CD8-positive, alpha-beta memory T cell (primary cell): ENCODE measurements at regions not wholly inside any gene's neighbourhood (a gene's known extent, or its start where the extent isn't known, plus 50 kb on each side); places are given as distances from the start of the nearest gene placed in this dataset.

Source experiments
- CTCF ChIA-PET: fragments of 350-600 bp; sonication (Branson Sonifier 250); formaldehyde crosslinking; loops from one replicate; lab custom pipeline; 2021; ENCODE audit warnings: antibody characterized with exemption; lab: Charles Lee
- POLR2A ChIA-PET: fragments of 350-600 bp; sonication (Branson Sonifier 250); formaldehyde crosslinking; loops from one replicate; lab custom pipeline; 2021; ENCODE audit warnings: antibody characterized with exemption; lab: Charles Lee
- DNase-seq, 5 donors: peaks; one replicate each; pipeline versions ENCODE4 v3.0.0 to v3.0.0-alpha.2; 2020 to 2022; ENCODE audit warnings: mixed read lengths in 1 of 5
- H3K27ac ChIP-seq: one replicate; pipeline ENCODE4 v1.7.0; 2013; ENCODE audit warnings: low read depth, mild to moderate bottlenecking, low read length, moderate library complexity
- H3K27me3 ChIP-seq: 2 replicates; pipeline ENCODE4 v1.7.0; 2013; ENCODE audit warnings: low read length, mild to moderate bottlenecking; ENCODE audit not compliant: insufficient read depth, poor library complexity, severe bottlenecking
- H3K36me3 ChIP-seq: 2 replicates; pipeline ENCODE4 v1.7.0; 2013; ENCODE audit warnings: mild to moderate bottlenecking, low read length, moderate library complexity; ENCODE audit not compliant: insufficient read depth
- H3K4me1 ChIP-seq: 2 replicates; pipeline ENCODE4 v1.7.0; 2013; ENCODE audit warnings: mild to moderate bottlenecking, low read length, moderate library complexity; ENCODE audit not compliant: insufficient read depth
- H3K4me3 ChIP-seq: 2 replicates; pipeline ENCODE4 v1.7.0; 2013; ENCODE audit warnings: mild to moderate bottlenecking, low read length
- H3K9me3 ChIP-seq: 2 replicates; pipeline ENCODE4 v1.7.0; 2013; ENCODE audit warnings: mild to moderate bottlenecking, low read length
- H3K27ac Mint-ChIP-seq, 8 donors: one replicate each; pipeline ENCODE4 v1.8.0; 2020 to 2021; ENCODE audit warnings: mixed read lengths in 8 of 8, mild to moderate bottlenecking in 6 of 8, inconsistent platforms in 3 of 8, moderate library complexity in 3 of 8
- H3K27me3 Mint-ChIP-seq, 2 donors: one replicate each; pipeline ENCODE4 v1.8.0; 2020 to 2021; ENCODE audit warnings: mixed read lengths in 2 of 2, mild to moderate bottlenecking in 1 of 2, moderate library complexity in 1 of 2
- H3K36me3 Mint-ChIP-seq, 3 donors: one replicate each; pipeline ENCODE4 v1.8.0; 2020 to 2021; ENCODE audit warnings: mixed read lengths in 3 of 3, inconsistent platforms in 1 of 3, mild to moderate bottlenecking in 1 of 3
- H3K4me1 Mint-ChIP-seq, 3 donors: one replicate each; pipeline ENCODE4 v1.8.0; 2020 to 2021; ENCODE audit warnings: mixed read lengths in 3 of 3, inconsistent platforms in 1 of 3, mild to moderate bottlenecking in 1 of 3
- H3K4me3 Mint-ChIP-seq, 7 donors: one replicate each; pipeline ENCODE4 v1.8.0; 2020 to 2021; ENCODE audit warnings: mixed read lengths in 7 of 7, mild to moderate bottlenecking in 6 of 7, moderate library complexity in 4 of 7, inconsistent platforms in 2 of 7
- H3K9me3 Mint-ChIP-seq, 5 donors: one replicate each; pipeline ENCODE4 v1.8.0; 2020 to 2022; ENCODE audit warnings: mixed read lengths in 5 of 5, mild to moderate bottlenecking in 3 of 5, moderate library complexity in 2 of 5, inconsistent platforms in 1 of 5

DNA sequence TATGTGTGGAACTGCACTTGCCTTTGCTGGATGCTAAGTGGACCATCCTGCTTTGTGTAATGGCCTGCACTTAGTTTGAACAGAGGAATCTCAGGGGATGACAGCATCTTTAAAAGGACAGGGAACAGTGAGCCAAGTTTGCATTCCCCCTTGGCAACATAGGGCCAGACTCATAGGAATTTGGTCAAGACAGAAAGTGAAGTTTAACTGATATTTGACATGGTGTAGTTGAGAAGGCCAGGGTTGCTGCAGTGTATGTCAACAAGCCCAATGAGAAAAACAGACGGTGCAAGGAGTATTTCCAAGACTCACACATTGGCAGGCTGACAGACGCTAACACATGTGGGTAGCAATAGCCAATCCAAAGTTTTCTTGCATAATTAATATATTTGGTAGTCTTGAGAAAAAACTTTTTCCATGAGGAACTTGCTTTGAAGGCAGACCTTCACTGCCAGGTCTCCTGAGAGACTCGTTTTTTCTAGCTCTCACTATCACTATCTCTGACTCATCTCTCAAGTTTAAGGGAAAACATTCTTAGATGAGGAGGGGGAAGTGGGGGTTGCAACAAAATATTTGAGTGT, 213.8 kb downstream of the IBTK start:
- peaks cover 0 to 2% (median 0%) of the 10 kb centered on the region in 5 donors for H3K9me3 Mint-ChIP-seq
- no peaks in the 10 kb centered on the region for H3K4me1 Mint-ChIP-seq
- no peaks in the 10 kb centered on the region for H3K36me3 ChIP-seq
- H3K4me3 ChIP-seq: no peak overlapping the region
- no peaks in the 10 kb centered on the region for H3K27me3 Mint-ChIP-seq
- H3K27me3 ChIP-seq: no peaks in the 10 kb centered on the region
- CTCF ChIA-PET: no interaction called here
- no peak overlapping the region for H3K27ac Mint-ChIP-seq
- no peak overlapping the region for H3K27ac ChIP-seq
- no peaks in the 10 kb centered on the region for H3K4me1 ChIP-seq
- H3K4me3 Mint-ChIP-seq: no peak overlapping the region
- no peaks in the 10 kb centered on the region for H3K36me3 Mint-ChIP-seq
- POLR2A ChIA-PET: no interaction called here
- no peak for DNase-seq
- H3K9me3 ChIP-seq: no peaks in the 10 kb centered on the region

DNA sequence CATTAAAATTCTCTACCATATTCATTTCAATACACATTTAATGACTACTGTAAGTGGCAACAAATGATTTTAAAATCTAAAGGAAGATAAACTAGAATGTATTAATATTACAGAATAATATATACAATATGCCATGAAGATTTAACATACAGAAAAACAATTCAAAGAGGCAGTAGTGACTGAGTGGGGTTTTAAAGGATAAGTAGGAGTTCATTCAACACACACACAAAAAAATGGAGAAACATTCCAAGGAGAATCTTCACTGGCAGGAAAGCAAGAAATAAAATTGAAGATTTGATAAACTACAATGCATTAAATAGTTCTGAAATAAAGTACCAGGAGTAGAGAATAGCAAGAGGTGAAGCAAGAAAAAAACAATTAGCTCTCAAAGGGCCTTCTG, 215.1 kb downstream of the IBTK start:
- no peak overlapping the region for H3K4me3 Mint-ChIP-seq
- no peak overlapping the region for H3K27ac ChIP-seq
- ChIA-PET CTCF (no interaction called here), POLR2A (no interaction called here)
- H3K9me3 Mint-ChIP-seq: peaks cover 0 to 2% (median 0%) of the 10 kb centered on the region in 5 donors
- no peaks in the 10 kb centered on the region for H3K36me3 ChIP-seq
- H3K27ac Mint-ChIP-seq: no peak overlapping the region
- H3K4me1 Mint-ChIP-seq: no peaks in the 10 kb centered on the region
- H3K36me3 Mint-ChIP-seq: no peaks in the 10 kb centered on the region
- no peaks in the 10 kb centered on the region for H3K9me3 ChIP-seq
- DNase-seq: no peak
- H3K4me3 ChIP-seq: no peak overlapping the region
- H3K27me3 ChIP-seq: no peaks in the 10 kb centered on the region
- H3K4me1 ChIP-seq: no peaks in the 10 kb centered on the region
- no peaks in the 10 kb centered on the region for H3K27me3 Mint-ChIP-seq

DNA sequence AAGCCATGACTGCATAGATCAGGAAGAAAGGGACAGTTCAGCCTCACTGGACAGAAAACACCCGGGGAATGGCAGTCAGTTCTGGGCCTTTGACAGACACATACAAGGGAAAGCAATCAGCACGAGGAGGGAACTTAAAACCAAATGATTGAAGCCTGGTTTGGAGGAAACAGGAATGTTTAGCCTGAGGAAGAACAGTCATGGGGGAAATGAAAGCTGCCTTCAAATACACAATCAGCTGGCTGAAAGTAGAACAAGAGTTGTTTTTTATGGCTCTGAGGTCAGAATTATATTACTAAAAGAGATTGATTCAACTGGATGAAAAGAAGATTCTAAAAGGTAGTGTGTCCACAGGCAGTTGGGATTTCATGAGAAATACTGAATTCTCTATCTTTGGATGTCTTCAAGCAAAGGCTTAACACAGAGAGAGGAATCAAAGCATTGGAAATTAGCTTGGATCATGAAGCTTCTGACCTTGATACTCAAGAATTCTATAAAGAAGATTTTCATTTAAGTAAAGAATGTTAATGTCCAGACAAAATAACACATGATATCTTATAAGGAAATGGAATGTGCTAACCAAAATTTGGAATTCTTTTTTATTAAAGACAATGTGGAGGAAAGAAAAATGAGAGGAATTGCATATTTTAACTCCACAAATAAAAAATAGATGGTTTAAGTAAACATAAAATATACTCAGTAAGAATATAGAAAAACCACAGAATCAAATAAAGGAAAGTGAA, 216.6 kb downstream of the IBTK start:
- H3K27ac Mint-ChIP-seq: no peak overlapping the region
- Histone ChIP-seq H3K27me3 (no peaks in the 10 kb centered on the region), H3K36me3 (no peaks in the 10 kb centered on the region), H3K4me1 (no peaks in the 10 kb centered on the region), H3K9me3 (no peaks in the 10 kb centered on the region), H3K4me3 (no peak overlapping the region), H3K27ac (no peak overlapping the region)
- DNase-seq: no peak
- H3K4me1 Mint-ChIP-seq: no peaks in the 10 kb centered on the region
- no peak overlapping the region for H3K4me3 Mint-ChIP-seq
- CTCF ChIA-PET: no interaction called here
- no peaks in the 10 kb centered on the region for H3K36me3 Mint-ChIP-seq
- H3K27me3 Mint-ChIP-seq: peaks cover 0 to 3% of the 10 kb centered on the region in 2 donors
- POLR2A ChIA-PET: no interaction called here
- H3K9me3 Mint-ChIP-seq: peaks cover 0 to 2% (median 0%) of the 10 kb centered on the region in 5 donors

DNA sequence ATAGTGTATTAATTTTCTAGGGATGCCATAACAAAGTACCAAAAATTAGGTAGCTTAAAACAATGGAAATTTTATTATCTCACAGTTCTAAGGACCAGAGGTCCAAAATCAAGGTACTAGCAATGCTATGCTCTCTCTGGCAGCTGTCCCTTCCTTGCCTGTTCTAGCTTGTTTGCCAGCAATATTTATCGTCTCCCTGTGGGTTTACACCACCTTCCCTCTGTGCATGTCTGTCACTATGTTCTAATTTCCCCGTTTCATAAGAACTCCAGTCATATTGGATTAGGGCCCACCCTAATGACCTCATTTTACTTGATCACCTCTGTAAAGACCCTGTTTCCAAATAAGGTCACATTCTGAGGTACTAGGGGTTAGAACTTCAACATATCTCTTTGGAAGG, 217.2 kb downstream of the IBTK start:
- Histone ChIP-seq H3K27ac (no peak overlapping the region), H3K36me3 (no peaks in the 10 kb centered on the region), H3K27me3 (no peaks in the 10 kb centered on the region), H3K9me3 (no peaks in the 10 kb centered on the region), H3K4me1 (no peaks in the 10 kb centered on the region), H3K4me3 (no peak overlapping the region)
- DNase-seq: no peak
- ChIA-PET CTCF (no interaction called here), POLR2A (no interaction called here)
- Mint-ChIP-seq H3K27me3 (peaks cover 0 to 3% of the 10 kb centered on the region in 2 donors), H3K36me3 (no peaks in the 10 kb centered on the region), H3K4me1 (no peaks in the 10 kb centered on the region), H3K9me3 (peaks cover 0 to 2% (median 0%) of the 10 kb centered on the region in 5 donors), H3K27ac (no peak overlapping the region), H3K4me3 (no peak overlapping the region)

DNA sequence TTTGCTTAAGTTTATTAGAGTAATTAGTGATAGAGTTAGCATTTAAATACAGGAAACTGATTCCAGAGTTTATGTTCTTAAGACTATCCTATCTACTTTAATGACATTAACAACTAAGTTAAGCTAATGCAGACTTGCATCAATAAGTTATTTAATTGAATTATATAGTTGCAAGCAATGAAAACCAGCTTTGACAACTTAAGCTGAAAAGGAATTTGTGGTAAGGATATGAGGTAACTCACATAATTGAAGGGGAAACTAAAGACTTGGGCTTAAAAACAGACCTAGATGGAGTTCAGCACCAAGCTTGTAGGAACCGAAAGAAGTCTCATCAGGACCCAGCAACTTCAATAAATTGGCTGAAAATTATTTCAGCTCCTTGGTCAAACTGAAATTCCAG, 222.3 kb downstream of the IBTK start:
- CTCF ChIA-PET: no interaction called here
- peaks cover 0 to 3% of the 10 kb centered on the region in 2 donors for H3K27me3 Mint-ChIP-seq

GRCh38 chr6:82022614-82023129, 224.9 kb downstream of the IBTK start:
- H3K4me1 Mint-ChIP-seq: no peaks in the 10 kb centered on the region
- H3K36me3 ChIP-seq: no peaks in the 10 kb centered on the region
- no peaks in the 10 kb centered on the region for H3K36me3 Mint-ChIP-seq
- peaks cover 0 to 3% of the 10 kb centered on the region in 2 donors for H3K27me3 Mint-ChIP-seq
- no peak overlapping the region for H3K27ac ChIP-seq
- DNase-seq: no peak
- CTCF ChIA-PET: no interaction called here
- H3K9me3 Mint-ChIP-seq: peaks cover 0 to 2% (median 0%) of the 10 kb centered on the region in 5 donors
- H3K4me3 ChIP-seq: no peak overlapping the region
- no peak overlapping the region for H3K27ac Mint-ChIP-seq
- no peaks in the 10 kb centered on the region for H3K9me3 ChIP-seq
- no peaks in the 10 kb centered on the region for H3K4me1 ChIP-seq
- no peaks in the 10 kb centered on the region for H3K27me3 ChIP-seq
- POLR2A ChIA-PET: no interaction called here
- H3K4me3 Mint-ChIP-seq: no peak overlapping the region

More for the DNA sequence above, 222.3 kb downstream of the IBTK start:
- Histone ChIP-seq H3K4me3 (no peak overlapping the region), H3K9me3 (no peaks in the 10 kb centered on the region), H3K36me3 (no peaks in the 10 kb centered on the region), H3K27me3 (no peaks in the 10 kb centered on the region), H3K4me1 (no peaks in the 10 kb centered on the region), H3K27ac (no peak overlapping the region)
- POLR2A ChIA-PET: no interaction called here
- no peak for DNase-seq
- no peaks in the 10 kb centered on the region for H3K4me1 Mint-ChIP-seq
- H3K27ac Mint-ChIP-seq: no peak overlapping the region
- no peaks in the 10 kb centered on the region for H3K36me3 Mint-ChIP-seq
- peaks cover 0 to 2% (median 0%) of the 10 kb centered on the region in 5 donors for H3K9me3 Mint-ChIP-seq
- H3K4me3 Mint-ChIP-seq: no peak overlapping the region

DNA sequence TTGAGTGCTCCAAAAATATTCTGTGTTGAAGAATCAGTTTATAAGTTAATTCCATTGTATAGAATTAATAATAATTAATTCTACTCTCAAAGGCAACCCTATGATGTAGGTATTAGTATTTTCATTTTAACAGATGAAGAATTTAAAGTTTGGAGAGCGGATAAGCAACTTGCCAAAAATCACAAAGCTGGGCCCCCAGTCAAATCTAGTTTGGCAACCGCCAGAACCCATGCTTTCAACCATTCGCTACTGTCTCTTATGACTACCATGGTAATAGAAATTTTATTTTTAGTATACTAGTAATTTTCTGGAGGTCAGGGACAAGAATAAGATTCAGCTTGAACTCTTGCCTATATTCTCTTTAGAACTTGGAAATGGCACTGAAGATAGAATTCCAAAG, 229.8 kb downstream of the IBTK start:
- peaks cover 0 to 5% (median 0%) of the 10 kb centered on the region in 5 donors for H3K9me3 Mint-ChIP-seq
- H3K4me3 Mint-ChIP-seq: no peak overlapping the region
- no peaks in the 10 kb centered on the region for H3K27me3 Mint-ChIP-seq
- Histone ChIP-seq H3K4me1 (no peaks in the 10 kb centered on the region), H3K9me3 (no peaks in the 10 kb centered on the region), H3K27me3 (no peaks in the 10 kb centered on the region), H3K36me3 (no peaks in the 10 kb centered on the region), H3K27ac (no peak overlapping the region), H3K4me3 (no peak overlapping the region)
- no peak overlapping the region for H3K27ac Mint-ChIP-seq
- CTCF ChIA-PET: no interaction called here
- H3K36me3 Mint-ChIP-seq: no peaks in the 10 kb centered on the region
- DNase-seq: no peak
- no peaks in the 10 kb centered on the region for H3K4me1 Mint-ChIP-seq
- POLR2A ChIA-PET: no interaction called here

DNA sequence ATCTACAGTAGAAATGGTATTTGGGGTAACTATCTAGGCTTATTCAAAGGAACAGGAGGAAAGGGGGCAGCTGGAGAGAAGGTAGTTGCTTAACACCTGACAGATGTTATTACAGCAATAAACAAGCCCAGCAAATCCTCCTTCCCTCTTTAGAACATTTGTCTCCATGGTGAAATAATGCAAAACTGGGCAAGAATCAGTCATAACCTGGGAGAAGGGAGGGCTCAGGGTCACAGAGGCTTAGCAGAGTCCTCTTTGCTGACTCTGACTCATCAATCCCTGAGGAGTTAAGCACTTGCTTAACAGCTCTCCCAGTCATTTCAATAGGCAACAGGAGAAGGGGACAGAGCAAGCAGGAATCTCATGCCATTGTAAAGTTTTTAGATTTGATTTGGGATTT, 230.3 kb downstream of the IBTK start:
- H3K27ac Mint-ChIP-seq: no peak overlapping the region
- no peaks in the 10 kb centered on the region for H3K36me3 Mint-ChIP-seq
- ChIA-PET POLR2A (no interaction called here), CTCF (no interaction called here)
- Histone ChIP-seq H3K4me1 (no peaks in the 10 kb centered on the region), H3K4me3 (no peak overlapping the region), H3K27ac (no peak overlapping the region), H3K27me3 (no peaks in the 10 kb centered on the region), H3K9me3 (no peaks in the 10 kb centered on the region), H3K36me3 (no peaks in the 10 kb centered on the region)
- no peak overlapping the region for H3K4me3 Mint-ChIP-seq
- H3K4me1 Mint-ChIP-seq: no peaks in the 10 kb centered on the region
- no peaks in the 10 kb centered on the region for H3K27me3 Mint-ChIP-seq
- H3K9me3 Mint-ChIP-seq: peaks cover 0 to 5% (median 0%) of the 10 kb centered on the region in 5 donors
- DNase-seq: no peak
